H1 (cell line): ENCODE measurements at regions not wholly inside any gene's neighbourhood (a gene's known extent, or its start where the extent isn't known, plus 50 kb on each side); places are given as distances from the start of the nearest gene placed in this dataset.

ENCODE experiments used
- CTCF ChIA-PET: fragments of 300-600 bp; sonication (Branson Sonifier 250); formaldehyde crosslinking; loops from one replicate; lab custom pipeline; 2021; ENCODE audit not compliant: partially characterized antibody; lab: Charles Lee
- POLR2A ChIA-PET: fragments of 300-600 bp; sonication (Branson Sonifier 250); formaldehyde crosslinking; loops from one replicate; lab custom pipeline; 2021; ENCODE audit warnings: inconsistent platforms; ENCODE audit not compliant: partially characterized antibody; lab: Charles Lee
- DNase-seq, 2 experiments: peaks; one replicate each; pipeline versions ENCODE4 v3.0.0 to v3.0.0-alpha.2; 2010 to 2022; ENCODE audit warnings: low spot score in 2 of 2, low read depth in 1 of 2, mixed read lengths in 1 of 2
- FAIRE-seq: peaks from 2 replicates; lab custom pipeline; 2011; peaks lifted over from hg19 to GRCh38; lab: Jason Lieb, UNC
- H2AFZ ChIP-seq: 2 replicates; pipeline ENCODE4 v1.8.1; 2012; ENCODE audit warnings: low read length, inconsistent platforms
- H2AK5ac ChIP-seq: 2 replicates; pipeline ENCODE4 v1.6.1; 2013; ENCODE audit warnings: low read depth, low read length
- H2BK120ac ChIP-seq: replicated peaks from 2 replicates; pipeline ENCODE3; 2013; ENCODE audit warnings: low read depth, low read length, inconsistent platforms
- H2BK12ac ChIP-seq: 2 replicates; pipeline ENCODE4 v1.6.1; 2013; ENCODE audit warnings: low read depth, low read length
- H2BK15ac ChIP-seq: 2 replicates; pipeline ENCODE4 v1.6.1; 2013; ENCODE audit warnings: low read length
- H2BK20ac ChIP-seq: 2 replicates; pipeline ENCODE4 v1.6.1; 2013; ENCODE audit warnings: low read length
- H2BK5ac ChIP-seq: 2 replicates; pipeline ENCODE4 v1.6.1; 2013; ENCODE audit warnings: low read depth, low read length
- H3K14ac ChIP-seq: 2 replicates; pipeline ENCODE4 v1.6.1; 2013; ENCODE audit warnings: inconsistent platforms; ENCODE audit not compliant: insufficient read length
- H3K18ac ChIP-seq: 2 replicates; pipeline ENCODE4 v1.6.1; 2013; ENCODE audit warnings: low read length; ENCODE audit errors: extremely low read depth
- H3K23ac ChIP-seq: 2 replicates; pipeline ENCODE4 v1.6.1; 2013; ENCODE audit warnings: inconsistent platforms; ENCODE audit not compliant: insufficient read length
- H3K23me2 ChIP-seq: 2 replicates; pipeline ENCODE4 v1.6.1; 2013; ENCODE audit warnings: low read depth, low read length
- H3K27ac ChIP-seq: 2 replicates; pipeline ENCODE4 v1.6.1; 2011; ENCODE audit warnings: low read depth, low read length, inconsistent platforms
- H3K27me3 ChIP-seq, 4 experiments: replicated peaks in 1 of 4; 1 replicate in 1 of 4; 2 replicates in 3 of 4; pipeline versions ENCODE4 v1.6.1 to v1.8.1; 2011 to 2013; ENCODE audit warnings: low read length in 3 of 4, mild to moderate bottlenecking in 3 of 4, inconsistent platforms in 2 of 4, mixed read lengths in 2 of 4, moderate library complexity in 1 of 4; ENCODE audit not compliant: control insufficient read depth in 3 of 4, insufficient read depth in 3 of 4; ENCODE audit errors: extremely low read depth in 1 of 4
- H3K36me3 ChIP-seq, 4 experiments: 2 replicates each; pipeline versions ENCODE4 v1.6.1 to v1.8.1; 2011 to 2013; ENCODE audit warnings: mild to moderate bottlenecking in 4 of 4, low read length in 3 of 4, moderate library complexity in 2 of 4, control low read depth in 1 of 4, inconsistent platforms in 1 of 4; ENCODE audit not compliant: insufficient read depth in 4 of 4, control insufficient read depth in 2 of 4
- H3K4ac ChIP-seq: replicated peaks from 2 replicates; pipeline ENCODE3; 2013; ENCODE audit warnings: low read length, low read depth, mixed read lengths, inconsistent platforms; ENCODE audit not compliant: insufficient read length
- H3K4me1 ChIP-seq, 4 experiments: replicated peaks in 1 of 4; 1 replicate in 1 of 4; 2 replicates in 3 of 4; pipeline versions ENCODE4 v1.6.1 to v1.8.1; 2011 to 2013; ENCODE audit warnings: low read length in 3 of 4, inconsistent platforms in 2 of 4, mixed read lengths in 1 of 4; ENCODE audit not compliant: insufficient read depth in 4 of 4, control insufficient read depth in 3 of 4
- H3K4me2 ChIP-seq, 2 experiments: 2 replicates each; pipeline versions ENCODE4 v1.6.1 to v1.8.1; 2011 to 2013; ENCODE audit warnings: low read depth in 2 of 2, low read length in 2 of 2, control low read depth in 1 of 2, inconsistent platforms in 1 of 2, mild to moderate bottlenecking in 1 of 2; ENCODE audit not compliant: insufficient read depth in 1 of 2
- H3K4me3 ChIP-seq, 4 experiments: fragments of 200-600, 300-600 bp in 1 of 4; sonication (generic), shearing (Covaris generic), sonication (Bioruptor Twin) in 1 of 4; 2 replicates each; pipeline versions ENCODE4 v1.5.1 to v1.8.1; 2011 to 2016; ENCODE audit warnings: low read length in 4 of 4, low read depth in 3 of 4, control low read depth in 2 of 4, inconsistent platforms in 2 of 4, mild to moderate bottlenecking in 2 of 4, mixed read lengths in 1 of 4, moderate library complexity in 1 of 4; ENCODE audit not compliant: insufficient read depth in 2 of 4; ENCODE audit errors: extremely low read depth in 1 of 4
- H3K56ac ChIP-seq: replicated peaks from 2 replicates; pipeline ENCODE3; 2013; ENCODE audit warnings: low read depth, mild to moderate bottlenecking, mixed read lengths, low read length, inconsistent platforms; ENCODE audit not compliant: insufficient read length
- H3K79me1 ChIP-seq: 2 replicates; pipeline ENCODE4 v1.6.1; 2013; ENCODE audit warnings: low read depth, low read length, control low read depth
- H3K79me2 ChIP-seq, 2 experiments: 2 replicates each; pipeline versions ENCODE4 v1.6.1 to v1.8.1; 2012 to 2013; ENCODE audit warnings: low read length in 2 of 2, mild to moderate bottlenecking in 2 of 2, inconsistent platforms in 1 of 2; ENCODE audit not compliant: insufficient read depth in 2 of 2, control insufficient read depth in 1 of 2
- H3K9ac ChIP-seq, 4 experiments: replicated peaks in 1 of 4; 1 replicate in 1 of 4; 2 replicates in 3 of 4; pipeline versions ENCODE4 v1.6.1 to v1.8.1; 2011 to 2013; ENCODE audit warnings: low read depth in 3 of 4, low read length in 3 of 4, control low read depth in 2 of 4, mild to moderate bottlenecking in 2 of 4, moderate library complexity in 2 of 4, inconsistent platforms in 1 of 4; ENCODE audit errors: extremely low read depth in 1 of 4
- H3K9me3 ChIP-seq, 2 experiments: 2 replicates each; pipeline versions ENCODE4 v1.6.1 to v1.8.1; 2012 to 2013; ENCODE audit warnings: mild to moderate bottlenecking in 2 of 2, moderate library complexity in 2 of 2, control low read depth in 1 of 2, inconsistent platforms in 1 of 2, low read depth in 1 of 2, low read length in 1 of 2, mixed read lengths in 1 of 2; ENCODE audit not compliant: insufficient read depth in 2 of 2
- H4K20me1 ChIP-seq, 2 experiments: replicated peaks in 1 of 2; 2 replicates each; pipeline versions ENCODE3 to v1.8.1; 2011 to 2013; ENCODE audit warnings: inconsistent platforms in 2 of 2, low read length in 2 of 2, mild to moderate bottlenecking in 1 of 2; ENCODE audit not compliant: insufficient read depth in 2 of 2, control insufficient read depth in 1 of 2
- H4K5ac ChIP-seq: 2 replicates; pipeline ENCODE4 v1.6.1; 2013; ENCODE audit warnings: low read length, low read depth, mixed read lengths, inconsistent platforms; ENCODE audit not compliant: insufficient read length
- H4K8ac ChIP-seq: 2 replicates; pipeline ENCODE4 v1.8.0; 2013; ENCODE audit warnings: mild to moderate bottlenecking, moderate library complexity, low read length, inconsistent platforms; ENCODE audit not compliant: insufficient read depth; ENCODE audit errors: extremely low read depth
- H4K91ac ChIP-seq: replicated peaks from 2 replicates; pipeline ENCODE3; 2013; ENCODE audit warnings: low read length, mixed read lengths, inconsistent platforms; ENCODE audit not compliant: insufficient read length
- ATF3 ChIP-seq: IDR thresholded peaks from 2 replicates; pipeline ENCODE4 v1.6.1; 2011; ENCODE audit warnings: low read depth, mild to moderate bottlenecking, low read length; ENCODE audit not compliant: insufficient read depth
- BCL11A ChIP-seq, 2 experiments: IDR thresholded peaks; one replicate each; pipeline ENCODE4 v1.6.1; 2011; ENCODE audit warnings: low read depth in 2 of 2, low read length in 2 of 2, mild to moderate bottlenecking in 2 of 2
- CBX8 ChIP-seq: fragments of 300-800, 300-1000 bp; sonication (generic); IDR thresholded peaks from 2 replicates; pipeline ENCODE4 v1.7.1; 2016; ENCODE audit warnings: low read depth, low read length, borderline replicate concordance
- CREB1 ChIP-seq: IDR thresholded peaks from 2 replicates; pipeline ENCODE4 v1.6.1; 2012; ENCODE audit warnings: inconsistent platforms
- CTCF ChIP-seq, 3 experiments: IDR thresholded peaks; 1 replicate in 2 of 3; 2 replicates in 1 of 3; pipeline versions ENCODE4 v1.5.1 to v1.6.1; 2011; ENCODE audit warnings: low read length in 3 of 3, mild to moderate bottlenecking in 3 of 3, inconsistent platforms in 2 of 3, low read depth in 1 of 3, moderate library complexity in 1 of 3; ENCODE audit not compliant: insufficient read depth in 1 of 3; ENCODE audit errors: control extremely low read depth in 1 of 3
- GABPA ChIP-seq: IDR thresholded peaks from 2 replicates; pipeline ENCODE4 v1.6.1; 2011; ENCODE audit warnings: mild to moderate bottlenecking, low read length, moderate library complexity, borderline replicate concordance; ENCODE audit not compliant: insufficient read depth
- KDM5A ChIP-seq: fragments of 200-600 bp; IDR thresholded peaks from 2 replicates; pipeline ENCODE4 v1.7.1; 2012; ENCODE audit warnings: mild to moderate bottlenecking, low read length, inconsistent platforms, mixed read lengths
- NRF1 ChIP-seq: IDR thresholded peaks from 2 replicates; pipeline ENCODE4 v1.6.1; 2011; ENCODE audit warnings: mild to moderate bottlenecking, low read depth, low read length, improper control_type of control experiment
- RFX5 ChIP-seq: IDR thresholded peaks from 2 replicates; pipeline ENCODE4 v1.6.1; 2011; ENCODE audit warnings: low read depth, low read length, improper control_type of control experiment, borderline replicate concordance
- SIRT6 ChIP-seq: IDR thresholded peaks from one replicate; pipeline ENCODE4 v1.7.1; 2012; ENCODE audit warnings: low read length, inconsistent platforms
- TAF7 ChIP-seq: optimal IDR thresholded peaks from 2 replicates; pipeline ENCODE3; 2011; ENCODE audit warnings: low read depth, mild to moderate bottlenecking, inconsistent platforms, low read length, moderate library complexity, borderline replicate concordance
- WGBS, 2 experiments: shearing (Covaris generic) in 1 of 2; methylation state at CpG; one replicate each; pipeline versions ENCODE4 v1.1.6 to v1.1.7; 2013 to 2015; ENCODE audit warnings: low lambda C conversion rate in 2 of 2, mixed read lengths in 2 of 2, inconsistent platforms in 1 of 2, low coverage in 1 of 2, missing lambda C conversion rate in 1 of 2; ENCODE audit not compliant: insufficient replicate concordance in 2 of 2, insufficient coverage in 1 of 2, insufficient read length in 1 of 2; ENCODE audit errors: extremely low coverage in 1 of 2, missing lambda C conversion rate in 1 of 2; 5-methylcytosine and 5-hydroxymethylcytosine counted together
- TF ChIP-seq, protein P1 (sequence below): IDR thresholded peaks from 2 replicates; pipeline ENCODE4 v1.6.1; 2012; ENCODE audit warnings: inconsistent platforms

DNA sequence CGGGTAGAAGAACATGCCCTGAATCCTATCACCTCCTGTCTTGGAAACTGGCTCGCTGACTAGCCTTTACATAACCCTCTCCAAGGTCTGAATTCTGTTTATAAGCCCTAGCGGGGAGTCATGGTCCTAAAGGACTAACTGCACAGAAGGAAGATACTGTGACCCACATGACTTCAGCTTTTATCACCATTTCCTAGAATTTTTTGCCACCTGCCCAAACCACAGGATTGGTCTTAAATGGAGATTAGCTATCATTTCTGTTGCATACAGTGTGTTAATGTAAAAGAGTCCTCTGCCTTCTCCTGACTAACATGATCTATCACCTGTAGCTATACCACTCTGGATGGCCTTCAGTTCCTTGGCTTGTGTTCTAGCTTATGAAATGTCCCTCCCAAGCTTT, 319.2 kb downstream of the DUSP6 start:
- Histone ChIP-seq H3K79me2 (no peaks in the 10 kb centered on the region), H3K56ac (no peak overlapping the region), H2AK5ac (no peak overlapping the region), H4K20me1 (no peaks in the 10 kb centered on the region), H4K5ac (no peak overlapping the region), H3K23me2 (no peaks in the 10 kb centered on the region), H3K18ac (no peak overlapping the region), H3K23ac (no peak overlapping the region), H3K4ac (no peak overlapping the region), H3K4me2 (no peak overlapping the region), H3K36me3 (no peaks in the 10 kb centered on the region), H4K91ac (no peak overlapping the region), H4K8ac (no peak overlapping the region), H2BK15ac (no peak overlapping the region), H3K4me3 (no peak overlapping the region), H3K9ac (no peak overlapping the region), H2BK20ac (no peak overlapping the region), H2BK120ac (no peak overlapping the region), H2BK12ac (no peak overlapping the region), H2AFZ (no peak overlapping the region), H3K27ac (no peak overlapping the region), H2BK5ac (no peak overlapping the region), H3K79me1 (no peaks in the 10 kb centered on the region), H3K4me1 (no peaks in the 10 kb centered on the region), H3K14ac (no peak overlapping the region), H3K9me3 (no peaks in the 10 kb centered on the region), H3K27me3 (no peaks in the 10 kb centered on the region)
- ChIA-PET POLR2A (no interaction called here), CTCF (interaction anchor here (0.6 to 4.1 kb wide), 11 partner anchors 11 to 1183 kb away, joined by 3 to 25 read pairs (median 4); no protein-coding TSS in a partner anchor)
- 91% methylated on average over 3 of the region's 3 CpGs; no CpG with 5 or more reads in 1 of the 2 experiments for WGBS, 2 experiments
- DNase-seq (no peak), FAIRE-seq (no peak)
- no peak for TF ChIP-seq SIRT6
- TF ChIP-seq GABPA = no peak
- no peak for TF ChIP-seq CTCF (IDR thresholded peaks at IDR 0.05; ENCODE audit: control extremely low read depth in 1 of 3, insufficient read depth in 1 of 3, low read depth in 1 of 3, low read length in 3 of 3)
- TF ChIP-seq, protein P1, sequence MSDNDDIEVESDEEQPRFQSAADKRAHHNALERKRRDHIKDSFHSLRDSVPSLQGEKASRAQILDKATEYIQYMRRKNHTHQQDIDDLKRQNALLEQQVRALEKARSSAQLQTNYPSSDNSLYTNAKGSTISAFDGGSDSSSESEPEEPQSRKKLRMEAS = no peak
- TF ChIP-seq KDM5A = no peak
- TF ChIP-seq ATF3 = no peak
- no peak for TF ChIP-seq CREB1
- no peak for TF ChIP-seq CBX8
- no peak for TF ChIP-seq RFX5
- TF ChIP-seq TAF7 = no peak
- TF ChIP-seq NRF1 = no peak
- TF ChIP-seq BCL11A (IDR thresholded peaks at IDR 0.05; ENCODE audit: low read depth in 2 of 2, low read length in 2 of 2) = no peak
